PC-9 (cell line): ENCODE measurements at regions not wholly inside any gene's neighbourhood (a gene's known extent, or its start where the extent isn't known, plus 50 kb on each side); places are given as distances from the start of the nearest gene placed in this dataset.

Source experiments
- BruUV-seq: library from RNA; stranded (reverse); fragments of 400-500 nt; replicated peaks from 2 replicates; lab custom pipeline; 2021; lab: Mats Ljungman, UMichigan
- CTCF ChIA-PET: fragments of 300-600 bp; sonication (Branson Sonifier 250); formaldehyde crosslinking; loops from one replicate; lab custom pipeline; 2022; ENCODE audit warnings: antibody characterized with exemption; lab: Charles Lee
- POLR2A ChIA-PET: fragments of 300-600 bp; sonication (Branson Sonifier 250); formaldehyde crosslinking; loops from one replicate; lab custom pipeline; 2022; ENCODE audit warnings: antibody characterized with exemption; ENCODE audit not compliant: unreplicated experiment; lab: Charles Lee
- DNase-seq, 2 experiments: peaks; one replicate each; pipeline versions ENCODE4 v3.0.0 to v3.0.0-alpha.2; 2015 to 2022; ENCODE audit warnings: mixed read lengths in 1 of 2
- H2AFZ ChIP-seq: fragments of 200-600 bp; sonication (generic); 2 replicates; pipeline ENCODE4 v1.8.1; 2017; ENCODE audit warnings: antibody characterized with exemption
- H3F3A ChIP-seq: fragments of 200-600 bp; sonication (generic); 2 replicates; pipeline ENCODE4 v1.8.1; 2017; ENCODE audit warnings: antibody characterized with exemption, mild to moderate bottlenecking, low read depth; ENCODE audit not compliant: insufficient read depth
- H3K27ac ChIP-seq: fragments of 200-600 bp; sonication (generic); 2 replicates; pipeline ENCODE4 v1.6.1; 2016; ENCODE audit warnings: mixed run types
- H3K27me3 ChIP-seq: fragments of 200-600 bp; sonication (generic); 2 replicates; pipeline ENCODE4 v1.6.1; 2016; ENCODE audit warnings: low read depth, mixed run types; ENCODE audit not compliant: insufficient read depth
- H3K36me3 ChIP-seq: fragments of 200-600 bp; sonication (generic); 2 replicates; pipeline ENCODE4 v1.6.1; 2016; ENCODE audit warnings: low read depth, mixed run types
- H3K4me1 ChIP-seq: fragments of 200-600 bp; sonication (generic); replicated peaks from 2 replicates; pipeline ENCODE4 v1.6.1; 2016; ENCODE audit warnings: mixed run types; ENCODE audit not compliant: insufficient read depth
- H3K4me2 ChIP-seq: fragments of 200-600 bp; sonication (generic); 2 replicates; pipeline ENCODE4 v1.6.1; 2017; ENCODE audit warnings: mixed run types
- H3K4me3 ChIP-seq: fragments of 200-600 bp; sonication (generic); 2 replicates; pipeline ENCODE4 v1.6.1; 2016; ENCODE audit warnings: mixed run types
- H3K79me2 ChIP-seq: fragments of 200-600 bp; sonication (generic); 2 replicates; pipeline ENCODE4 v1.6.1; 2017; ENCODE audit warnings: low read depth, mixed run types
- H3K9me2 ChIP-seq: fragments of 200-600 bp; sonication (generic); 2 replicates; pipeline ENCODE4 v1.8.1; 2017; ENCODE audit warnings: mild to moderate bottlenecking; ENCODE audit not compliant: insufficient read depth
- H3K9me3 ChIP-seq: fragments of 200-600 bp; sonication (generic); 2 replicates; pipeline ENCODE4 v1.8.1; 2016; ENCODE audit warnings: low read depth; ENCODE audit not compliant: insufficient read depth
- H4K20me1 ChIP-seq: fragments of 200-600 bp; sonication (generic); 2 replicates; pipeline ENCODE4 v1.8.1; 2017; ENCODE audit not compliant: insufficient read depth
- CTCF ChIP-seq: fragments of 200-600 bp; sonication (generic); conservative IDR thresholded peaks from 2 replicates; pipeline ENCODE4 v1.6.1; 2017; ENCODE audit warnings: mixed run types, antibody characterized with exemption, mild to moderate bottlenecking, moderate library complexity
- EZH2 ChIP-seq: fragments of 200-600 bp; sonication (generic); IDR thresholded peaks from 2 replicates; pipeline ENCODE4 v1.8.0; 2017; ENCODE audit warnings: antibody characterized with exemption, low read depth
- intact Hi-C: fragments of 100-400 bp; cut with micrococcal nuclease; formaldehyde crosslinking; loops from one replicate; pipeline ENCODE4 v1.10.0; 2022; ENCODE audit not compliant: unreplicated experiment

DNA sequence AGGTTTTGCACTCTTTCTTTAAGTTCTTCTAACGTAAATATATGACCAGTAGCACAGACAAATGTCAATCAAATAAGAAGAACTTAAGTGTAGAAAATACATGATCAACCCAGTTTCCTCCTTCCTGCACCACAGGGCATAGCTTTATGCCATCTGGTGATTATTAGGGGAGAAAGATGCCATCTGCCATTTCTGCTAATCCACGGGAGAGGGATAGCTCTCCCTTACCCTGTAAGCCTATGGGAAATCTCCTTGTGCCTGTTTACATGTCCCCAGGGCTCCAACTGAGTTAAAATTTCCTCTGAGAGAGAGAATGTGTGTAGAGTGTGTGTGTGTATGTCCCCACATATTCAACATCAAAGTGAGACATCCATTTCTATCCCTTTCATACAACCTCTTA, 135.9 kb downstream of the RSL24D1 start:
- Histone ChIP-seq H3K4me2 (no peak overlapping the region), H3F3A (no peaks in the 10 kb centered on the region), H3K27ac (no peak overlapping the region), H3K9me2 (no peaks in the 10 kb centered on the region), H3K36me3 (no peaks in the 10 kb centered on the region), H3K4me3 (no peak overlapping the region), H4K20me1 (no peaks in the 10 kb centered on the region), H3K79me2 (no peaks in the 10 kb centered on the region), H2AFZ (no peak overlapping the region), H3K4me1 (no peaks in the 10 kb centered on the region), H3K27me3 (no peaks in the 10 kb centered on the region), H3K9me3 (no peaks in the 10 kb centered on the region)
- ChIA-PET POLR2A (no interaction called here), CTCF (no interaction called here)
- intact Hi-C loops: no loop called here
- TF ChIP-seq EZH2 (no peak), CTCF (no peak)
- no peak for DNase-seq
- no TSS peak for BruUV-seq

GRCh38 chr15:55056500-55056899, 140.2 kb downstream of the RSL24D1 start:
- H3F3A ChIP-seq: no peaks in the 10 kb centered on the region
- TF ChIP-seq CTCF: no peak
- no peak for TF ChIP-seq EZH2
- H2AFZ ChIP-seq: no peak overlapping the region
- no peaks in the 10 kb centered on the region for H3K27me3 ChIP-seq
- CTCF ChIA-PET: no interaction called here
- no peaks in the 10 kb centered on the region for H3K9me3 ChIP-seq
- H3K4me2 ChIP-seq: no peak overlapping the region
- BruUV-seq: no TSS peak
- POLR2A ChIA-PET: no interaction called here
- no peaks in the 10 kb centered on the region for H3K4me1 ChIP-seq
- no peaks in the 10 kb centered on the region for H3K9me2 ChIP-seq
- no peak overlapping the region for H3K27ac ChIP-seq
- no peak overlapping the region for H3K4me3 ChIP-seq
- H3K79me2 ChIP-seq: no peaks in the 10 kb centered on the region
- intact Hi-C loops: no loop called here
- H3K36me3 ChIP-seq: no peaks in the 10 kb centered on the region
- no peak for DNase-seq
- H4K20me1 ChIP-seq: no peaks in the 10 kb centered on the region

- no TSS peak for BruUV-seq
- intact Hi-C loops: no loop called here
- TF ChIP-seq CTCF: no peak
- no peak for TF ChIP-seq EZH2
Measured at GRCh38 chr15:55044162-55044561, 152.6 kb downstream of the RSL24D1 start.

More at GRCh38 chr15:55044162-55044561, 152.6 kb downstream of the RSL24D1 start:
- H2AFZ ChIP-seq: no peak overlapping the region
- no peaks in the 10 kb centered on the region for H3K4me1 ChIP-seq
- H3K27ac ChIP-seq: no peak overlapping the region
- POLR2A ChIA-PET: no interaction called here
- H3K79me2 ChIP-seq: no peaks in the 10 kb centered on the region
- H3K4me2 ChIP-seq: no peak overlapping the region
- CTCF ChIA-PET: no interaction called here
- no peak for DNase-seq
- no peaks in the 10 kb centered on the region for H3K9me2 ChIP-seq
- H3K9me3 ChIP-seq: no peaks in the 10 kb centered on the region
- H3F3A ChIP-seq: no peaks in the 10 kb centered on the region
- H3K36me3 ChIP-seq: no peaks in the 10 kb centered on the region
- no peak overlapping the region for H3K4me3 ChIP-seq
- no peaks in the 10 kb centered on the region for H4K20me1 ChIP-seq
- no peaks in the 10 kb centered on the region for H3K27me3 ChIP-seq
